ENCODE measurements at regions not wholly inside any gene's neighbourhood (a gene's known extent, or its start where the extent isn't known, plus 50 kb on each side); places are given as distances from the start of the nearest gene placed in this dataset.

DNA sequence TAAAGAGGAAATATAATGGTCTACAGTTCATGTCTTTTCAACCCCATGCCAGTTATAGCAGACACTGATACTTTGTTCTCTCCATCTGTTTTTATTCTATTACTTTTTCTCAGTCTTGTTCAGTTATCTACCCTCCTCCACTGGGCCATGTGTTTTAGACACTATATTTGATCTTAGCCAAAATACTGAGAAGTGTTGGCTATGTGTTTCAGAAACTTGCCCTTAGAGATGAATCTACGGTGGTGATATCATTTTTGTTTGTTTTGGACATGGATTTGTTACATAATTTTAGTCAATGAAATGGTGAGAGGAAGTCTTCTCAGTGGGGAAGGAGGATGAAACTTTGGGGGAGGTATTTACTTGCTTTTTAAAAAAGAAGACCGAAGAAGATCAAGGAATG lies 211.5 kb upstream of the DDX53 start:
- no peaks in the 10 kb centered on the region for H3K9me2 ChIP-seq (ENCODE audit: insufficient read depth, low read length)
- H3F3A ChIP-seq (ENCODE audit: insufficient read depth, low read length, poor library complexity, severe bottlenecking): no peaks in the 10 kb centered on the region
- TF ChIP-seq, protein P1, sequence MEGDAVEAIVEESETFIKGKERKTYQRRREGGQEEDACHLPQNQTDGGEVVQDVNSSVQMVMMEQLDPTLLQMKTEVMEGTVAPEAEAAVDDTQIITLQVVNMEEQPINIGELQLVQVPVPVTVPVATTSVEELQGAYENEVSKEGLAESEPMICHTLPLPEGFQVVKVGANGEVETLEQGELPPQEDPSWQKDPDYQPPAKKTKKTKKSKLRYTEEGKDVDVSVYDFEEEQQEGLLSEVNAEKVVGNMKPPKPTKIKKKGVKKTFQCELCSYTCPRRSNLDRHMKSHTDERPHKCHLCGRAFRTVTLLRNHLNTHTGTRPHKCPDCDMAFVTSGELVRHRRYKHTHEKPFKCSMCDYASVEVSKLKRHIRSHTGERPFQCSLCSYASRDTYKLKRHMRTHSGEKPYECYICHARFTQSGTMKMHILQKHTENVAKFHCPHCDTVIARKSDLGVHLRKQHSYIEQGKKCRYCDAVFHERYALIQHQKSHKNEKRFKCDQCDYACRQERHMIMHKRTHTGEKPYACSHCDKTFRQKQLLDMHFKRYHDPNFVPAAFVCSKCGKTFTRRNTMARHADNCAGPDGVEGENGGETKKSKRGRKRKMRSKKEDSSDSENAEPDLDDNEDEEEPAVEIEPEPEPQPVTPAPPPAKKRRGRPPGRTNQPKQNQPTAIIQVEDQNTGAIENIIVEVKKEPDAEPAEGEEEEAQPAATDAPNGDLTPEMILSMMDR (IDR thresholded peaks at IDR 0.05; ENCODE audit: poor library complexity, severe bottlenecking): no peak
- TF ChIP-seq RAD21 (conservative IDR thresholded peaks at IDR 0.05): no peak
- TF ChIP-seq EZH2 (IDR thresholded peaks at IDR 0.05; ENCODE audit: borderline replicate concordance, insufficient read depth, low read length, poor library complexity, severe bottlenecking): no peak
- no peak overlapping the region for H2AFZ ChIP-seq (ENCODE audit: low read depth, low read length)
- no peak overlapping the region for H3K9ac ChIP-seq (ENCODE audit: low read length)
- no peaks in the 10 kb centered on the region for H3K36me3 ChIP-seq (ENCODE audit: insufficient read depth, low read length)
- no peak overlapping the region for H3K27ac ChIP-seq (ENCODE audit: low read length)
- H3K27me3 ChIP-seq (ENCODE audit: insufficient read depth, low read depth, low read length): no peaks in the 10 kb centered on the region
- H3K9me3 ChIP-seq (ENCODE audit: low read length): no peaks in the 10 kb centered on the region
- H3K4me2 ChIP-seq (ENCODE audit: low read length): no peak overlapping the region
- no peaks in the 10 kb centered on the region for H3K79me2 ChIP-seq (replicated peaks; ENCODE audit: insufficient read depth, low read length)
- H4K20me1 ChIP-seq (ENCODE audit: insufficient read depth): no peaks in the 10 kb centered on the region
- no peak overlapping the region for H3K4me3 ChIP-seq (ENCODE audit: low read length)

DNA sequence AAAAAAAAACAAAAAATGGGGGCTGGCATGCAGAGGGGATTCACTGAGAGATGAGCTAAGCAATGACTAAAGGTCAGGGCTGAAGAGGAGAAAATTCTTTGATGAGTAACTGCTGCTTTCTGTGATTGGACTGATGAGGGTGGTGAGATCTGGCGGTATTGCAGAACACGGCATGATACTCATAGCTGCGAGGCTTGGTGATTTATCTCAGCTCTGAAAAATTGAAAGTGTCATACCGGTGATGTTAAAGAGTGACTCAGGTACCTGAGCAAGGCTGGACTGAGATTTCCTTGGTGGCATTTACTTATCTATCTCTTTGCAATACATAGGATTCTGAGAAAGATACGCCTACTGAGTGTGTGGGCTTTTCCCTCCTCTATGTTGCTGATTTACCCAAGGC lies 204.1 kb upstream of the DDX53 start:
- no peaks in the 10 kb centered on the region for H3K27me3 ChIP-seq (ENCODE audit: insufficient read depth, low read depth, low read length)
- TF ChIP-seq TAF1 (IDR thresholded peaks at IDR 0.05; ENCODE audit: low read depth): no peak

DNA sequence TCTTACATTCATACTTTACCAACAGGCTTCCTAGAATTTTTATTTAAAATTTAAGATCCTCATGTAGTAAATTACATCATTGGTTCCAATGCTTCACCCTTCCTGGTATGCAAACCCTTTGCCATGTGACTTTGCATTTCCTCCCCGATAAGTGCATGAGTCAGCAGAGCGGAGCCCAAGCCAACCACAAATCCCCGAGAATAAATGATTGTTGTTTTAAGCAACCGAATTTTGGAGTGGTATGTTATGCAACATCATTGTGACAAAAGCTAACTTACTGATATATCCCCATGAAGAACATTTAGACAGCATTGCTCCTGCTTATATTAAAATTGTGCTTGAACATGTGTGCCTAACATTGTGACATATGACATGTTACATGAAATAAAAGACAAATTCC lies 199.4 kb upstream of the DDX53 start:
- Histone ChIP-seq H3K27ac (ENCODE audit: low read length) (no peak overlapping the region), H4K20me1 (ENCODE audit: insufficient read depth) (no peaks in the 10 kb centered on the region), H3K36me3 (ENCODE audit: insufficient read depth, low read length) (no peaks in the 10 kb centered on the region), H3K79me2 (replicated peaks; ENCODE audit: insufficient read depth, low read length) (no peaks in the 10 kb centered on the region), H3K27me3 (ENCODE audit: insufficient read depth, low read depth, low read length) (no peaks in the 10 kb centered on the region), H3K4me3 (ENCODE audit: low read length) (no peak overlapping the region), H3K9ac (ENCODE audit: low read length) (no peak overlapping the region), H3F3A (ENCODE audit: insufficient read depth, low read length, poor library complexity, severe bottlenecking) (no peaks in the 10 kb centered on the region), H3K4me2 (ENCODE audit: low read length) (no peak overlapping the region), H2AFZ (ENCODE audit: low read depth, low read length) (no peak overlapping the region), H3K9me2 (ENCODE audit: insufficient read depth, low read length) (no peaks in the 10 kb centered on the region), H3K9me3 (ENCODE audit: low read length) (no peaks in the 10 kb centered on the region)
- TF ChIP-seq MXI1 (conservative IDR thresholded peaks at IDR 0.05; ENCODE audit: poor library complexity, severe bottlenecking) (no peak), RAD21 (conservative IDR thresholded peaks at IDR 0.05) (no peak), TAF1 (IDR thresholded peaks at IDR 0.05; ENCODE audit: low read depth) (no peak), POLR2AphosphoS5 (IDR thresholded peaks at IDR 0.05) (no peak), EZH2 (IDR thresholded peaks at IDR 0.05; ENCODE audit: borderline replicate concordance, insufficient read depth, low read length, poor library complexity, severe bottlenecking) (no peak), EP300 (conservative IDR thresholded peaks at IDR 0.05; ENCODE audit: poor library complexity, severe bottlenecking) (no peak), SMC3 (conservative IDR thresholded peaks at IDR 0.05; ENCODE audit: poor library complexity) (no peak)
- TF ChIP-seq, protein P1 (IDR thresholded peaks at IDR 0.05; ENCODE audit: poor library complexity, severe bottlenecking): no peak
- TF ChIP-seq, protein P2, sequence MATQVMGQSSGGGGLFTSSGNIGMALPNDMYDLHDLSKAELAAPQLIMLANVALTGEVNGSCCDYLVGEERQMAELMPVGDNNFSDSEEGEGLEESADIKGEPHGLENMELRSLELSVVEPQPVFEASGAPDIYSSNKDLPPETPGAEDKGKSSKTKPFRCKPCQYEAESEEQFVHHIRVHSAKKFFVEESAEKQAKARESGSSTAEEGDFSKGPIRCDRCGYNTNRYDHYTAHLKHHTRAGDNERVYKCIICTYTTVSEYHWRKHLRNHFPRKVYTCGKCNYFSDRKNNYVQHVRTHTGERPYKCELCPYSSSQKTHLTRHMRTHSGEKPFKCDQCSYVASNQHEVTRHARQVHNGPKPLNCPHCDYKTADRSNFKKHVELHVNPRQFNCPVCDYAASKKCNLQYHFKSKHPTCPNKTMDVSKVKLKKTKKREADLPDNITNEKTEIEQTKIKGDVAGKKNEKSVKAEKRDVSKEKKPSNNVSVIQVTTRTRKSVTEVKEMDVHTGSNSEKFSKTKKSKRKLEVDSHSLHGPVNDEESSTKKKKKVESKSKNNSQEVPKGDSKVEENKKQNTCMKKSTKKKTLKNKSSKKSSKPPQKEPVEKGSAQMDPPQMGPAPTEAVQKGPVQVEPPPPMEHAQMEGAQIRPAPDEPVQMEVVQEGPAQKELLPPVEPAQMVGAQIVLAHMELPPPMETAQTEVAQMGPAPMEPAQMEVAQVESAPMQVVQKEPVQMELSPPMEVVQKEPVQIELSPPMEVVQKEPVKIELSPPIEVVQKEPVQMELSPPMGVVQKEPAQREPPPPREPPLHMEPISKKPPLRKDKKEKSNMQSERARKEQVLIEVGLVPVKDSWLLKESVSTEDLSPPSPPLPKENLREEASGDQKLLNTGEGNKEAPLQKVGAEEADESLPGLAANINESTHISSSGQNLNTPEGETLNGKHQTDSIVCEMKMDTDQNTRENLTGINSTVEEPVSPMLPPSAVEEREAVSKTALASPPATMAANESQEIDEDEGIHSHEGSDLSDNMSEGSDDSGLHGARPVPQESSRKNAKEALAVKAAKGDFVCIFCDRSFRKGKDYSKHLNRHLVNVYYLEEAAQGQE (IDR thresholded peaks at IDR 0.05; ENCODE audit: borderline replicate concordance): no peak

More for the DNA sequence above, 204.1 kb upstream of the DDX53 start:
- H3K27ac ChIP-seq (ENCODE audit: low read length): no peak overlapping the region
- no peaks in the 10 kb centered on the region for H3F3A ChIP-seq (ENCODE audit: insufficient read depth, low read length, poor library complexity, severe bottlenecking)
- H3K9ac ChIP-seq (ENCODE audit: low read length): no peak overlapping the region
- H3K9me2 ChIP-seq (ENCODE audit: insufficient read depth, low read length): no peaks in the 10 kb centered on the region
- H3K9me3 ChIP-seq (ENCODE audit: low read length): no peaks in the 10 kb centered on the region
- no peak overlapping the region for H2AFZ ChIP-seq (ENCODE audit: low read depth, low read length)
- H3K79me2 ChIP-seq (replicated peaks; ENCODE audit: insufficient read depth, low read length): no peaks in the 10 kb centered on the region
- no peak overlapping the region for H3K4me2 ChIP-seq (ENCODE audit: low read length)
- no peaks in the 10 kb centered on the region for H3K36me3 ChIP-seq (ENCODE audit: insufficient read depth, low read length)
- no peak overlapping the region for H3K4me3 ChIP-seq (ENCODE audit: low read length)
- no peaks in the 10 kb centered on the region for H4K20me1 ChIP-seq (ENCODE audit: insufficient read depth)

Data from neural cell (in vitro differentiated cells).